Activated CD8-positive, alpha-beta memory T cell treated with anti-CD3 and anti-CD28 coated beads for 48 hours (primary cell): ENCODE measurements at regions not wholly inside any gene's neighbourhood (a gene's known extent, or its start where the extent isn't known, plus 50 kb on each side); places are given as distances from the start of the nearest gene placed in this dataset.

Experiments used
- DNase-seq, 3 experiments: peaks; one replicate each; pipeline ENCODE4 v3.0.0-alpha.2; 2020; ENCODE audit warnings: low read depth in 2 of 3, low spot score in 2 of 3

GRCh38 chr3:104779324-104779723, 587.4 kb upstream of the ALCAM start:
- DNase-seq: no peak

GRCh38 chr3:104781112-104781511, 585.6 kb upstream of the ALCAM start:
- no peak for DNase-seq

DNA sequence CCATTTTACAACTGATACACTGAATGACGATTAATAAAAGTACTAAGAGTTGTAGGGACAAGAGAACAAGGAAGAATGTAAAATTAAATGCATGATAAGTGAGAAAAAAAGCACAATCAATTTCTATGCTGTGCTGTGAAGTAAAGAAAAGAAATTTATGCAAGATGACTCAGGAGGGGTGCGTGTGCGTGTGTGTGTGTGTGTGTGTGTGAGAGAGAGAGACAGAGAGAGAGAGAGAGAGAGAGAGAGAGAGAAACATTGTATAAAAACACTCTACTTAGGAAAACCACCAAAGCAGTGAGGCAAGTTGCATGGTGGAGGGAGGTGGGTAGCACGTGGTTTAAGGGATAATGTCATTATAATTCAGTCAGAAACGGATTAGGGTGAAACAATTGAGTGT, 580.8 kb upstream of the ALCAM start:
- DNase-seq: no peak

GRCh38 chr3:104787306-104787705, 579.4 kb upstream of the ALCAM start:
- DNase-seq: no peak

DNA sequence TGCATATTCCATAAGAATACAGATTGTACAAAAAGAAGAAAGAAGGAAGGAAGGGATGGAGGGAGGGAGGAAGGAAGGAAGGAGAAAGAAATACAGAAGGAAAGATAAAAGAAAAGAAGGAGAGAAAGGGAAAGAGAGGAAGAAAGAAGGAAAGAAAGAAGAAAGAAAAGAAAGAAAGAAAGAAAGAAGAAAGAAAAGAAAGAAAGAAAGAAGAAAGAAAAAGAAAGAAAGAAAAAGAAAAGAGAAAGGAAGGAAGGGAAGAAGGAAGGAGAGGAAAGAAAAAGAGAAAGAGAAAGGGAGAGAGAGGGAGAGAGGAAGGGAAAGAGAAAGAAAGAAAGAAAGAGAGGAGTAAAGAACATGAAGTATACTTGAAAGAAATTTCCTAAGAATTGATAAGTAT, 577.9 kb upstream of the ALCAM start:
- DNase-seq: no peak

DNA sequence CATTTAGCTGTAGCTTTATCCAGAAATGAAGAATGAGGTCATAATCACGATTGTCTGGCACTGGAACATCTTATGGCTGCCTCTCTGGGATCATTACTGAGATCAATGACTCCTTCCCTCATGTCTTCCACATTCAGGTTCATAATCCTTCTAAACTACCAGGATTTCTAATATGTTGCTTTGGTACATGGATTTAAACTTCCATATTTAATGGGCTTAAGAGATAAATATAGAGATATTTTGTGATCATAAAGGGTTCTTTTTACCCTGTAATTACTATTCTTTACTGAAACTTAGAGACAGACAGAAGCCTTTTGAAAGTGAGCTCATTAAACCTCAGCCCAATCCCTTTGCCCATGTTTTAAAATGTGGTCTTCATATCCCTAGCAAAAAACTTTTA, 575.4 kb upstream of the ALCAM start:
- no peak for DNase-seq

- DNase-seq: no peak
Measured at GRCh38 chr3:104796556-104796955, 570.2 kb upstream of the ALCAM start.

GRCh38 chr3:104805042-104805441, 561.7 kb upstream of the ALCAM start:
- DNase-seq: no peak

DNA sequence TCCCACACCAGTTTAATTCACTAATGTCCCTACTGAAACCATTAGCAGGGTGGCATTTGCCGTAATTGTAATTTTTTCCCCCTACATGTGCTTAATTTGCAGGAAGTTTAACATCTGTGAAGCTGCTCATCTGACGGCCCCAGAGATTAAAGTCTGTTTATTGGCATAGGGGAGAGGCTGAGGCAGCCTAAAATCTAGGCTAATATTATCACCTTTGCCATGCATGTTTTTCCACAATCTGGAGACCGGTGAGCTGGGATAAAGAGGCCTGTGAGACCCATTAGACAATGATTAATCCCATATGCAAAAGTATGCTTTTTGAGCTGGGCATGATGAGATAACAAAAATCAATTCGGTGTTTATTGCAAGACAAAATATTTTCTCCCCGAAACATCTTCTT, 561.2 kb upstream of the ALCAM start:
- no peak for DNase-seq

GRCh38 chr3:104810896-104811295, 555.8 kb upstream of the ALCAM start:
- no peak for DNase-seq

GRCh38 chr3:104816008-104816407, 550.7 kb upstream of the ALCAM start:
- no peak for DNase-seq

GRCh38 chr3:104816716-104817115, 550.0 kb upstream of the ALCAM start:
- no peak for DNase-seq

DNA sequence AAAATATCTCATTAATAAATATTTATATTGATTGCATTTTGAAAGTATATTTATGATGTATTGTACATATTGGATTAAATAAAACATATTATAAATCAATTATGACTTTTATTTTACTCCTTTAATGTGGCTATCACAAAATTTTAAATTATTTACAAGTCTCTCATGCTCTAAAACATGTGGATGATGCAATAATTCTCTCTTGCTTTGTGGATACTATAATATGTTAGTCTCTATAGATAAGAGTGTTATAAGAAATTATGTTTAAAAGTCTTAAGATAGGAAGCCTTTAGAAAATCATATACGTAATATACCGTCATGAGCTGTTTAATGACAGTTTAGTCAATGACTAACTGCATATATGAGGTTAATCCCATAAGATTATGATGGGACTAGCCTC, 547.4 kb upstream of the ALCAM start:
- DNase-seq: no peak

DNA sequence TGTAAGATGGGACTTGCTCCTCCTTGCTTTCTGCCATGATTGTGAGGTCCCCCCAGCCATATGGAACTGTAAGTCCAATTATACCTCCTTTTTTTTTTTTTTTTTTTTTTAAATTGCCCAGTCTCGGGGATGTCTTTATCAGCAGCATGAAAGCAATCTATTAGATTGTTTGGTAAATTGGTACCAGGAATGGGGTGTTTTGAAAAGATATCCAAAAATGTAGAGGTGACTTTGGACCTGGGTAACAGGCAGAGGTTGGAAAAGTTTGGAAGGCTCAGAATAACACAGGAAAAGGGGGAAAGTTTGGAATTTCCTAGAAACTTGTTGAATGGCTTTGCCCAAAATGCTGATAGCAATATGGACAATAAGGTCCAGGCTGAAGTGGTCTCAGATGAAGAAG, 545.8 kb upstream of the ALCAM start:
- DNase-seq: no peak

DNA sequence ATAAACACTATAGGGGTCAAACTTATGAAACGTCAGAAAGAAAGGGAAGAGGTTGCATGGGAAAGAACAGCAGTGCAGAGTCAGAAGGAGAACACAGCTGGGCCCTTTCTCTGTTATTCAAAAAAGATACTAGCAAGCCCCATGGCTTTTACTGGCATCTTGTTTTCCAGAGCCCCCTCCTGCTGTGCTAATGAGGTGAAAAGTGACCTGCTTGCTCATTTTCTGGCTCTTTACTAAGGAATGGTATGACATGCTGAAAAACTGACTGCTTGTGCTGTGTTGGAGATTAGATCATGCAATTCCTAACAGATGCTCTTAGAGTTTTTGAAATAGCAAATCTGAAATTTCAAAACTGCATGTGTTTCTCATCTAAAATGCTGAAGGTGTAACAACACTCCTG, 541.6 kb upstream of the ALCAM start:
- no peak for DNase-seq

DNA sequence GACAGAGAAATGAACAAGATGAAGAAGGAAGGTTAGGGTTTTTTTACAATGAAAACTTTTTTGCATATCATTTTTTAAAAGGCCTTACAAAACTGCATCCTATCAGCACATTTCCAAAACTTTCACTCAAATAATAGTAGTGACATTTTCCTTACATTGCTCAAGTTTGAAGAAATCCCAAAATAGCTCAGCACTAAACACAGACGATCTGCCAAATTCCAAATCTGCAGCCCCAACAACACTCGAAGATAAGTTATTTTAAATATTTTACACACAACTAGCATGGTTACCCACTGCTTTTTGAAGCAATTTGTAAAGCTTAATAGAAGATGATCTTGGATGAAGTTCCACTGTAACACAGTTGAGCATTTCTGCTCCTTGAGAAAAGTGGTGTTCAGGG, 535.6 kb upstream of the ALCAM start:
- DNase-seq: no peak

GRCh38 chr3:104832530-104832929, 534.2 kb upstream of the ALCAM start:
- no peak for DNase-seq

- no peak for DNase-seq
Measured at GRCh38 chr3:104835376-104835775, 531.3 kb upstream of the ALCAM start.

DNA sequence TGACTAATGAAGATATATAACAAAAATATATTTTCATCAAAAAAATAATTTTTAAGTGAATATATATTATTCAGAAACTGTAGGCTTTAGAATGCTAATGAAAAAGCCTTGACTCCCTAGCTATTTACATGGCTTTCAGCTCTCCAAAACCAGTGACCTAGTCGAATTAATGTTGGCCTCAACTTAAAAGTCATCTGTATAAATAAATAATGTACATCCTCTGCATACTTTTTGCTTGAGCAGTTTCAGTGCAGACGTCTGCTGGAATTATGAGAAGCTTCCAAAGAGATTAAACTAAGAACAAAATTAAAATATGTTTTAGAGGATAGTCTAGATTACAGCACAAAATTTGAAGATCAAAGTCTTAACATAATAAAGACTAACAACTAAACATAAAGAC, 520.4 kb upstream of the ALCAM start:
- DNase-seq: no peak

DNA sequence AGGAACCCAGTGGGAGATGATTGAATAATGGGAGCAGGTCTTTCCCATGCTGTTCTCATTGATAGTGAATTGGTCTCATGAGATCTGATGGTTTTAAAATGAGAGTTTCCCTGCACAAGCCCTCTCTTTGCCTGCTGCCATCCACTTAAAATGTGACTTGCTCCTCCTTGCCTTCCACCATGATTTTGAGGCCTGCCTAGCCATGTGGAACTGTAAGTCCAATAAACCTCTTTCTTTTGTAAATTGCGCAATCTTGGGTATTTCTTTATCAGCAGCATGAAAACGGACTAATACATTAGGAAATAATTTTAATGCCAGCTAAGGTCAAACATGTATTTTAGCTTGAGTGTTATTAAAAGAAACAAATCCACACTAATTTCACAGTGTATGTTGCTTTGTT, 517.6 kb upstream of the ALCAM start:
- DNase-seq: no peak

- no peak for DNase-seq
Measured at GRCh38 chr3:104854468-104854867, 512.2 kb upstream of the ALCAM start.

GRCh38 chr3:104855702-104856101, 511.0 kb upstream of the ALCAM start:
- no peak for DNase-seq

DNA sequence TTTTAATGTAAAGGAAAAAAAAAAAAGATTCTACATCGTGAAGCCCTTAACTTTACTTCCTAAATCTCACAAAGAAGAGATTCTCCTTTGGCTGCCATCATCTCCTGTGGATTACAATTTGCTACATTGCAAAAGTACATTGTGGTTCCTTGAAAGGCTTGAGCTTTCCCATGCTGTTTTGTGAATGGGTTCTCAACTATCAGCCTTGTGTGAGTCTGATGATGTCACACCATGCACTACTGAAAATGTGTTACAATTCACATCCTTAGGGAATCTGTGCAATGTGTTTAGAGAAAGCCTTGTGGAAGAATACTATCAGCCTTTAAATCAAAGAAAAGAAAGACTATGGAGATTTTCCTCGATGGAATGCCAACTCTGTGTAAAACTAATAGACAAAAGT, 510.0 kb upstream of the ALCAM start:
- DNase-seq: no peak

DNA sequence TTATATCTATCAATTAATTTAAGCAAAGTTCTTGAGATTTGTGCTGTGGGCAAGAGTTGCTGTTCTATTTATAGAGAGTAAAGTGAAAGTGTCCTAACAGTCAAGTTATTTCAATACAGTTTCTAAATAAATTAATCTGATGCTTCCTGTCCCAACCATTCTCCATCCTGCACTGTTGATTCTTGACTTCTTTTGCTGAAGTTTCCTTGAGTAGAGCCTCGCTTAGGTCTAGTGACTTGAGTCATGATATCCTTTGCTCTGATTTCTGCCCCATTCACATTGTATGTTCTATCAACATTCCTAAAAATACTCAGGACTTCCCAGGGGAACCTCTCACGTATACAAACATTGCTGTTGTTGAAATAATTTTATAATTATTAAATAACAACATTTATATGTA, 498.4 kb upstream of the ALCAM start:
- no peak for DNase-seq
